HG03139 (cell line): ENCODE measurements at regions not wholly inside any gene's neighbourhood (a gene's known extent, or its start where the extent isn't known, plus 50 kb on each side); places are given as distances from the start of the nearest gene placed in this dataset.
"Not testable (repeated sequence)": the region's sequence is repeated elsewhere in the genome, so short reads cannot be mapped to it uniquely, and the experiment has no call there.

Source experiments
- ATAC-seq: cut with Tn5 transposase; IDR thresholded peaks from one replicate; pipeline ENCODE4 v1.9.1; 2021; ENCODE audit not compliant: unreplicated experiment

- ATAC-seq: no peak
These were observed 166.6 kb downstream of the DKK2 start for GRCh38 chr4:106869551-106869950.

DNA sequence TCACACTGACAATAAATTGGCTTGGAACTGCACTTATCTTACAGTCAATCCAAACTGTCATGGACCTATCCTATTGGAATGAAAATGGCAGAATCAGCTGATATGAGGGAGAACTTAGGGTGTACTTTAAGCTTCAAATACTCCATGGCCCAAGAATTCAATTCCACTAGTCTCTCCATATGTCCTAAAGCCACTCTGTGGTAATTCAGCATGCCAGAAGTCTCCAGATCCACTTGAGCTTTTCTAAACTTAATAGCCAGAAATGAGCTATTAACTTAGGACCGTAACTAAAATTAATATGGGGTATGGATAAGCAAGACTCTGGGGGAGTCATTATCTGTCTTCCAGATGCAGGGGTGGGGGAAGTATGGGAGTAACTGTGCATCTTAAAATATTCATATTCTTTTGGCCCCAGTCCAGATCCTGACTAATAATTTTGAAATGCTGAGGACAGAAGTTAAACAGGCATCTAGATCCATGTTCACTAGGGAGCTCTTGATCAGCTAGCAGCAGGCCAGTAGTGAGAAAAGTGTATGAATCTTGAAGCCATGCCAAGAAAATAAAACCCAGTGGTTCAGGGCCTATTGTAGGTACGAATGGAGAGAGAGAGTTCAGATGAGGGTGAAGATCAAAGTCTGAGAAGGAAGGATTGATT lies 167.6 kb downstream of the DKK2 start:
- ATAC-seq: no peak

- no peak for ATAC-seq
These were observed 171.9 kb downstream of the DKK2 start for GRCh38 chr4:106864231-106864630.

- no peak for ATAC-seq
These were observed 181.4 kb downstream of the DKK2 start for GRCh38 chr4:106854569-106855351.

GRCh38 chr4:106852426-106852825 lies 183.7 kb downstream of the DKK2 start:
- no peak for ATAC-seq

DNA sequence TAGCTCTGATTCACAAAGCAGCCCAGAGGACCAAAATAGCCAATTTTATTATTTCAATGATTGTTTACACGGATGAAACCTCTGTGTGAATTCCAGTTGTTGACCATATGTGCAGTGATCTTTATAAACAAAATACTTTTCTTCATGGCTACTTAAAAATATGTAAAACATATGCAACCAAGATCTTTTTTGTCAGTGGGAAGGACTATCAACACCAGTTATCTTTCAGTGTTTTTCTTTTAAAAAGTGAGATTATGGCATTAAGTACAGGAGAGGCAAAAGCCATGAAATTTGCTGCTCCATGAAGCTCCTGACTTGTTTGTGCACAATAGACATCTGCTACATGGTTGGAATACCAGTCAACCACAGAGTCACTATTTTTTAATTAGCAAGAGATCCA lies 184.4 kb downstream of the DKK2 start:
- no peak for ATAC-seq

DNA sequence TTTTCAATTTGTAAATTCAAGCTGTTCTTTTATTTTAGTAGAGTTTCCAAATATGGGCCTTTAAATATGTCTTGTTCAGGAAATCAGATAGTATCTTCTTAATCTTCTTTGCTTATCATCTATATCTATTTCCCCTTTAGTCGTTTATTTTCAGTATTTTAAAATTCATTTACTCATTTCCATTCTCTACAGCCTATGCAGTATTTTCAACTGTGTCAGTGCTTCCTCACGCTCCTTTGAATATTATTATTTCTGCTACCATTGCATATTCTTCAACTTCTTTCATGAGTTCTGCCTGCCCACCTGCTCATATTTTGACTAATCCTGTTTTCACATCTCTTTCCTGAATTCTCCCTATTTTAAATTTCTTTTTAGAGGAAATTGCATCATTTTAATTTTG lies 185.4 kb downstream of the DKK2 start:
- ATAC-seq: no peak

GRCh38 chr4:106835919-106836318 lies 200.2 kb downstream of the DKK2 start:
- ATAC-seq: no peak

DNA sequence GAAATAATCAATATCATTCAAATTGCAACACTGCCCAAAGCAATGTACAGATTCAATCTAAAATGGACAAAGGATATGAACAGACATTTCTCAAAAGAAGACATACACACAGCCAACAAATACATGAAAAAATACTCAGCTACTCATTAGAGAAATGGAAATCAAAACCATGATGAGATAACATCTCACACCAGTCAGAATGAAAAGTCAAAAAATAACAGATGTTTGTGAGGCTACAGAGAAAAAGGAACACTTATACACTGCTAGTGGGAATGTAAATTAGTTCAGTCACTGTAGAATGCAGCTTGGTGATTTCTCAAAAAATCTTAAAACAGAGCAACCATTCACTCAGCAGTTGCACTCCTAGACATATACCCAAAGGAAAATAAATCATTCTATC lies 205.2 kb downstream of the DKK2 start:
- no peak for ATAC-seq

DNA sequence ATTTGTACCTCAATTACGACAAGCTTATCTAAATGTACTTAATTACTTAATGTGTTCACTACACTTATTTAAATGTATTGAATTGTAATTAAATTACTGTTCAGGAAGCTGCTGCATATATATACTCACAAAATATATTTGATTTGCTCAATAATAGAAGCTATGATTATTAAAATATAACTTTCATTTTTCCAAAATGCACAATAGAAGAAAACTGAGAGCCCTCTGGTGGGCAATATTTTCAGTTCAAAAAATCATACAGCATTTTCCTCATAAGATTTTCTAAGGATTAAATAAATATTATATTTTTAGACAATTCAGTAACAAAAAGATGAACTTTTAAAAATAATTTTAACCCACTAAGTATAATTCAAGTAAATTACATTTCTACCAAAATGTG lies 217.3 kb downstream of the DKK2 start:
- no peak for ATAC-seq

- ATAC-seq: no peak
These were observed 219.6 kb downstream of the DKK2 start for GRCh38 chr4:106816496-106816895.

GRCh38 chr4:106810122-106810521 lies 226.0 kb downstream of the DKK2 start:
- no peak for ATAC-seq

DNA sequence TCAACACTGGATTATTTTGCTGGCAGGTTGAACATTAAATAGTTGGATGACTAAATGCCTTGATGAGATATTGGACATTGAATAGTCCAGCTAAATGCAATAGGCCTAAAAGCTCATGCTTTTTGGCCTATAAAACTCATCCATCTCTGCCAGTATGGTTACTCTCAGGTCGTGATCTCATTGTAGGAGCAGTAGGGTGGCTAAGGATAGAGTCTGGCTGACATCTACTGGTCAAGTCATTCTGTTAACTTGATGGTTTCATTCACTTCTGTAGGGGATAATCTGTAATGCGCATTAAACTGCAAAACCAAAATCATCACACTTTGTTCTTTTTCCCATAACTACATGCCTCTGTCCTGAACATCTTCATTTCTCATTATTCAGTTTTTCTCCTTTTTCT lies 227.0 kb downstream of the DKK2 start:
- no peak for ATAC-seq

GRCh38 chr4:106806158-106806797 lies 229.8 kb downstream of the DKK2 start:
- no peak for ATAC-seq

GRCh38 chr4:106803083-106803482 lies 233.0 kb downstream of the DKK2 start:
- ATAC-seq: no peak

DNA sequence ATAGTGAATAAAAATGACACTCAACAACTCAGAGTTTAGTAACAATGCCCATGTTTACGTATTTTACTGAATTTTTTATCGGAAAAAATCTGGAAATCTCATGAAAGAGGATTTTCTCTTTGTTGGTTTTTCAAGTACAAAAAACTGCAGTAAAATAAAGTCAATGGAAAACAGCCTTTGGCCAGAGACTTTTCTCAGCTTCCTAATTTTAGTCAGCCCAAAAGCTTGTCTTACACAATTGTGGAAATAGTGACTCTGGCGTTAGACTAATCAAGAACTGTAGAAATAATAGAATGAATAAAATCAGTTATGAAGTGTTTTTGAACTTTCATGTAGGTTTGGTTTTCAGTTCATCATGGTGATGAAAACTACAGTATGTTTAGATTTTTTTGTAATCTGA lies 234.7 kb downstream of the DKK2 start:
- no peak for ATAC-seq

DNA sequence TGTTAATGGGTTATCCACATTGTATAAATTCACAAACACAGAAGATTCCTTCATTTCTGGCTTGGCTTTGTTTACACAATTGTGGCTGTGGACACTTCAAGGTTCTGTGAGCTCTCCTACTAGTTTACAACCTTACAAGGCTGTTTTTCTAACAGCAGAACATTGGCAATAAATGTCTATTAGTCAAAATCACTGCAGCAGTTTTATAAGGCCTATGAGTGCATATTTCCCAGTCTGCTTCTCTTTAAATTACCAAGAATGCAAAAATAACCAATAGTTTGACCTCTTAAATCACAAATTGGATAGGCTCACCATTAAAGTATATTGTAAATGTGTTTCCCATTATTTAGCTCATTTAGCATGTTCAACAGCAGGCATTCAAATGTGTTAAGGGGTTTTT lies 239.2 kb downstream of the DKK2 start:
- ATAC-seq: no peak

DNA sequence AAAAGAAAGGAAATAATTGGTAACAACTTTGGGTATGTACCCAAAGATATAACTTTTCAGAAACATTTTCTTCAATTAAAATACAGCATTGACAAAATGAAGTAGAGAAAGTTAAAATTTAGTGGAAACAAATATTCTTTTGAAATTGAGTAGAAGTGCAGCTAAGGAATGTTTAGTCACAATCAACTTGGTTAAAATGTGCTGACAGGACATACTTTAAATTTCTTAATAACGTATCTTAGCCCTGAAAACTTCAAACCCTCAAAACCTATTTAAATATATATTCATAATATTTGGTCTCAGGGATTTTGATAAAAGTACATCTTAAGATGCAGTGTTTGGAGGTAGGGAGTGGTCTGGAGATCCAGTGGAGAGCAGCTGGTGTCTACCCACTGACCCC lies 240.8 kb downstream of the DKK2 start:
- no peak for ATAC-seq

DNA sequence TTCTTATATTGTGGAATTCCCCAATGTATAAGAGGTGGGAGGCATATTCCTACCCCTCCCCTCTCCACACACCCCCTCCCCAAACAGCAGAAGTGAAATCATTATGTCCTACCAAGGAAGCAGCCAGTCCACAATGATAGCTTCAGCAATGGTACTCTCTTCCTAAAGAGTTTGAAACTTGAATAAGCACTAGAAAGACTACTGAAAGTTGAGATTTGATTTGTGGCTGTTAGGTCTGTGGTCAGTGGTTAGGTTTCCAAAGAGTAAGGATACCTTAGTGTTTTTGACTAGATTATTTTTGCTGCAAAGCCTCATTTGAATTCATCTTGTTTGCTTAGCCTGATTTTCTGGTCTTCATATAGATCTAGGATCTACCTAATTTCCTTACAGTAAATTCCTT lies 242.2 kb downstream of the DKK2 start:
- no peak for ATAC-seq

- ATAC-seq: no peak
These were observed 260.5 kb downstream of the DKK2 start for GRCh38 chr4:106775636-106776035.

- ATAC-seq: not testable (repeated sequence)
These were observed 262.1 kb downstream of the DKK2 start for GRCh38 chr4:106774055-106774454.
